ENCODE measurements at regions not wholly inside any gene's neighbourhood (a gene's known extent, or its start where the extent isn't known, plus 50 kb on each side); places are given as distances from the start of the nearest gene placed in this dataset.

DNA sequence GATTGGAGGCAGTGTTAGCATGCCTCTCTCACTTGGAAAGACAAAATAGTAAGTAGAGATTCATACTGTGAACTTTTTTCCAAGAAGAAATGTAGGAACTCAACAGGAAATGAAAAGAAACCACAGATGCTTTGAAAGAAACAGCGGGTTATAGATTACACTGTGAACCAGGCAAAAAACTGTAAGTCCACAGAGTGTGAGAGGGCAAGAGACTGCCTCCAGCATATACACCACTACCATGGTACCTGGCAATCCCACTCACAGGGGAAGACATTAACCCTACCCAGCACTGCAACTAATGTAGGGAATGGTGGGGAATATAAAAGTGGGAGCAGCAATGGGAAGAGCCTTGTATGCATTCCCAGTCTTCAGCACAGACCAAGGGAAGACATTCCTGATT is 150.6 kb upstream of the GALNT5 start:
- Histone ChIP-seq H3K36me3 (ENCODE audit: insufficient read depth, low read length) (no peaks in the 10 kb centered on the region), H4K20me1 (ENCODE audit: insufficient read depth) (no peaks in the 10 kb centered on the region), H3K9me3 (ENCODE audit: low read length) (peaks cover 3% of the 10 kb centered on the region), H3K9me2 (ENCODE audit: insufficient read depth, low read length) (no peaks in the 10 kb centered on the region), H3F3A (ENCODE audit: insufficient read depth, low read length, poor library complexity, severe bottlenecking) (no peaks in the 10 kb centered on the region), H3K27ac (ENCODE audit: low read length) (no peak overlapping the region), H3K4me2 (ENCODE audit: low read length) (no peak overlapping the region), H2AFZ (ENCODE audit: low read depth, low read length) (no peak overlapping the region), H3K27me3 (ENCODE audit: insufficient read depth, low read depth, low read length) (no peaks in the 10 kb centered on the region), H3K4me3 (ENCODE audit: low read length) (no peak overlapping the region), H3K9ac (ENCODE audit: low read length) (no peak overlapping the region), H3K79me2 (replicated peaks; ENCODE audit: insufficient read depth, low read length) (no peaks in the 10 kb centered on the region)
- TF ChIP-seq POLR2AphosphoS5 (IDR thresholded peaks at IDR 0.05) (no peak), EP300 (conservative IDR thresholded peaks at IDR 0.05; ENCODE audit: poor library complexity, severe bottlenecking) (no peak), RAD21 (conservative IDR thresholded peaks at IDR 0.05) (no peak), MXI1 (conservative IDR thresholded peaks at IDR 0.05; ENCODE audit: poor library complexity, severe bottlenecking) (no peak), EZH2 (IDR thresholded peaks at IDR 0.05; ENCODE audit: borderline replicate concordance, insufficient read depth, low read length, poor library complexity, severe bottlenecking) (no peak), TAF1 (IDR thresholded peaks at IDR 0.05; ENCODE audit: low read depth) (no peak), SMC3 (conservative IDR thresholded peaks at IDR 0.05; ENCODE audit: poor library complexity) (no peak)
- TF ChIP-seq, protein P1, sequence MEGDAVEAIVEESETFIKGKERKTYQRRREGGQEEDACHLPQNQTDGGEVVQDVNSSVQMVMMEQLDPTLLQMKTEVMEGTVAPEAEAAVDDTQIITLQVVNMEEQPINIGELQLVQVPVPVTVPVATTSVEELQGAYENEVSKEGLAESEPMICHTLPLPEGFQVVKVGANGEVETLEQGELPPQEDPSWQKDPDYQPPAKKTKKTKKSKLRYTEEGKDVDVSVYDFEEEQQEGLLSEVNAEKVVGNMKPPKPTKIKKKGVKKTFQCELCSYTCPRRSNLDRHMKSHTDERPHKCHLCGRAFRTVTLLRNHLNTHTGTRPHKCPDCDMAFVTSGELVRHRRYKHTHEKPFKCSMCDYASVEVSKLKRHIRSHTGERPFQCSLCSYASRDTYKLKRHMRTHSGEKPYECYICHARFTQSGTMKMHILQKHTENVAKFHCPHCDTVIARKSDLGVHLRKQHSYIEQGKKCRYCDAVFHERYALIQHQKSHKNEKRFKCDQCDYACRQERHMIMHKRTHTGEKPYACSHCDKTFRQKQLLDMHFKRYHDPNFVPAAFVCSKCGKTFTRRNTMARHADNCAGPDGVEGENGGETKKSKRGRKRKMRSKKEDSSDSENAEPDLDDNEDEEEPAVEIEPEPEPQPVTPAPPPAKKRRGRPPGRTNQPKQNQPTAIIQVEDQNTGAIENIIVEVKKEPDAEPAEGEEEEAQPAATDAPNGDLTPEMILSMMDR (IDR thresholded peaks at IDR 0.05; ENCODE audit: poor library complexity, severe bottlenecking), result no peak
- TF ChIP-seq, protein P2, sequence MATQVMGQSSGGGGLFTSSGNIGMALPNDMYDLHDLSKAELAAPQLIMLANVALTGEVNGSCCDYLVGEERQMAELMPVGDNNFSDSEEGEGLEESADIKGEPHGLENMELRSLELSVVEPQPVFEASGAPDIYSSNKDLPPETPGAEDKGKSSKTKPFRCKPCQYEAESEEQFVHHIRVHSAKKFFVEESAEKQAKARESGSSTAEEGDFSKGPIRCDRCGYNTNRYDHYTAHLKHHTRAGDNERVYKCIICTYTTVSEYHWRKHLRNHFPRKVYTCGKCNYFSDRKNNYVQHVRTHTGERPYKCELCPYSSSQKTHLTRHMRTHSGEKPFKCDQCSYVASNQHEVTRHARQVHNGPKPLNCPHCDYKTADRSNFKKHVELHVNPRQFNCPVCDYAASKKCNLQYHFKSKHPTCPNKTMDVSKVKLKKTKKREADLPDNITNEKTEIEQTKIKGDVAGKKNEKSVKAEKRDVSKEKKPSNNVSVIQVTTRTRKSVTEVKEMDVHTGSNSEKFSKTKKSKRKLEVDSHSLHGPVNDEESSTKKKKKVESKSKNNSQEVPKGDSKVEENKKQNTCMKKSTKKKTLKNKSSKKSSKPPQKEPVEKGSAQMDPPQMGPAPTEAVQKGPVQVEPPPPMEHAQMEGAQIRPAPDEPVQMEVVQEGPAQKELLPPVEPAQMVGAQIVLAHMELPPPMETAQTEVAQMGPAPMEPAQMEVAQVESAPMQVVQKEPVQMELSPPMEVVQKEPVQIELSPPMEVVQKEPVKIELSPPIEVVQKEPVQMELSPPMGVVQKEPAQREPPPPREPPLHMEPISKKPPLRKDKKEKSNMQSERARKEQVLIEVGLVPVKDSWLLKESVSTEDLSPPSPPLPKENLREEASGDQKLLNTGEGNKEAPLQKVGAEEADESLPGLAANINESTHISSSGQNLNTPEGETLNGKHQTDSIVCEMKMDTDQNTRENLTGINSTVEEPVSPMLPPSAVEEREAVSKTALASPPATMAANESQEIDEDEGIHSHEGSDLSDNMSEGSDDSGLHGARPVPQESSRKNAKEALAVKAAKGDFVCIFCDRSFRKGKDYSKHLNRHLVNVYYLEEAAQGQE (IDR thresholded peaks at IDR 0.05; ENCODE audit: borderline replicate concordance), result no peak

DNA sequence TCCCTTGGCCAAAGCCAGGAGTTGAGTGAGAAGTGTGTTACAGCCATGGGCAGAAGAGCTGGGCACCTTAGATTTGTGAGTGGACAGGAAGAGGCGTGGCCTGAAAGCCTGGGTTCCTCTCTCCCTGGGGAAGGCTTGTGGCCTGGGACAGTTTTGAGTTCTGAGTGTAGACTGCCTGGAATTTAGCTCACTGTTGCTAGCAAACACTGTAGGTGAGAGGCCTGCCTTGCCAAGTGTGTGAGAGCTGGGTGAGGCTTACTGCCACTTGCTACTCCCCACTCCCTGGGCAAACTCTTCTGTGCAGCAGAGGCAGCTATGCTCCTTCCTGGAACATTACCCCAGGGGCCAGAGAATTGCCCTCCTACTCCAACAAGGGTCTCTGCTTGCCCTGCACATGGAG is 150.0 kb upstream of the GALNT5 start:
- no peak overlapping the region for H3K4me3 ChIP-seq (ENCODE audit: low read length)
- no peaks in the 10 kb centered on the region for H3K36me3 ChIP-seq (ENCODE audit: insufficient read depth, low read length)
- TF ChIP-seq TAF1 (IDR thresholded peaks at IDR 0.05; ENCODE audit: low read depth) (no peak), POLR2AphosphoS5 (IDR thresholded peaks at IDR 0.05) (no peak), EZH2 (IDR thresholded peaks at IDR 0.05; ENCODE audit: borderline replicate concordance, insufficient read depth, low read length, poor library complexity, severe bottlenecking) (no peak), EP300 (conservative IDR thresholded peaks at IDR 0.05; ENCODE audit: poor library complexity, severe bottlenecking) (no peak), MXI1 (conservative IDR thresholded peaks at IDR 0.05; ENCODE audit: poor library complexity, severe bottlenecking) (no peak), SMC3 (conservative IDR thresholded peaks at IDR 0.05; ENCODE audit: poor library complexity) (no peak), RAD21 (conservative IDR thresholded peaks at IDR 0.05) (no peak)
- TF ChIP-seq, protein P1 (IDR thresholded peaks at IDR 0.05; ENCODE audit: poor library complexity, severe bottlenecking), result no peak
- TF ChIP-seq, protein P2 (IDR thresholded peaks at IDR 0.05; ENCODE audit: borderline replicate concordance), result no peak
- H3K9me2 ChIP-seq (ENCODE audit: insufficient read depth, low read length), result no peaks in the 10 kb centered on the region
- H3K9ac ChIP-seq (ENCODE audit: low read length), result no peak overlapping the region
- H3K27ac ChIP-seq (ENCODE audit: low read length), result no peak overlapping the region
- no peaks in the 10 kb centered on the region for H3F3A ChIP-seq (ENCODE audit: insufficient read depth, low read length, poor library complexity, severe bottlenecking)
- no peaks in the 10 kb centered on the region for H3K27me3 ChIP-seq (ENCODE audit: insufficient read depth, low read depth, low read length)
- no peak overlapping the region for H3K4me2 ChIP-seq (ENCODE audit: low read length)
- H3K79me2 ChIP-seq (replicated peaks; ENCODE audit: insufficient read depth, low read length), result no peaks in the 10 kb centered on the region
- peaks cover 6% of the 10 kb centered on the region for H3K9me3 ChIP-seq (ENCODE audit: low read length)
- no peaks in the 10 kb centered on the region for H4K20me1 ChIP-seq (ENCODE audit: insufficient read depth)
- no peak overlapping the region for H2AFZ ChIP-seq (ENCODE audit: low read depth, low read length)
